Activated T-cell treated with anti-CD3 and anti-CD28 coated beads, Interleukin-2, amount 50 U/mL, for 4 hours (primary cell): ENCODE measurements at regions not wholly inside any gene's neighbourhood (a gene's known extent, or its start where the extent isn't known, plus 50 kb on each side); places are given as distances from the start of the nearest gene placed in this dataset.

Experiments
- ATAC-seq, 2 donors: fragments of 200-7000 bp; cut with Tn5 transposase; one replicate each; pipeline ENCODE4 v1.10.0; 2021
- DNase-seq: peaks from one replicate; pipeline ENCODE4 v3.0.0-alpha.2; 2020
- H3K27me3 Mint-ChIP-seq: one replicate; pipeline ENCODE4 v1.8.0; 2021; ENCODE audit warnings: low read depth, mixed read lengths
- H3K36me3 Mint-ChIP-seq: one replicate; pipeline ENCODE4 v1.8.0; 2022; ENCODE audit warnings: mixed read lengths; ENCODE audit not compliant: insufficient read depth
- H3K4me1 Mint-ChIP-seq: one replicate; pipeline ENCODE4 v1.8.0; 2021; ENCODE audit warnings: low read depth, mixed read lengths
- H3K4me3 Mint-ChIP-seq: one replicate; pipeline ENCODE4 v1.8.0; 2021; ENCODE audit warnings: mild to moderate bottlenecking, moderate library complexity, mixed read lengths
- H3K9me3 Mint-ChIP-seq: one replicate; pipeline ENCODE4 v1.8.0; 2021; ENCODE audit warnings: mixed read lengths

DNA sequence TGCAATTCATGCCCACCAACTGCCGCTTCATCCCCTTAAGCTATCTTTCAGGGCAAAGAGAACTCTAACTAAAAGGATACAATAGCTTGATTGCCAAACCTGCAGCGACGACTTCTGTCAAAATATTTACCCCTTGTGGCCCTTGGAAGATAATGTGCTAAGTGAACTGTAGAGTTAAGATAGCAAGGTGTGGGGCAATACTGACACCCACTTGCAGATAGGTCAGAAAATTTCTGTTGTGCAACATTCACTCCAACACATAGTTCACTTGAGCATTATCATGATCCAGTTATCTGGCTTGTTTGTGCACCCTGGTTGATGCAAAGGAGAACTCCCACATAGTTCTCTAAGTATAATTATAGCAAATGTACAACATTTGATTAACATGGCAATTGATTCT lies 55.6 kb downstream of the RHOXF2B start:
- Mint-ChIP-seq H3K4me3 (no peak overlapping the region), H3K27me3 (peaks cover 11% of the 10 kb centered on the region), H3K4me1 (no peaks in the 10 kb centered on the region), H3K9me3 (no peaks in the 10 kb centered on the region), H3K36me3 (no peaks in the 10 kb centered on the region)
- DNase-seq (no peak), ATAC-seq (no peak)

- Mint-ChIP-seq H3K4me3 (no peak overlapping the region), H3K4me1 (peaks cover 6% of the 10 kb centered on the region), H3K36me3 (no peaks in the 10 kb centered on the region), H3K9me3 (no peaks in the 10 kb centered on the region), H3K27me3 (peaks cover 16% of the 10 kb centered on the region)
- ATAC-seq, result no peak
- no peak for DNase-seq
Observed at GRCh38 chrX:120020305-120020704, 57.2 kb downstream of the RHOXF2B start.

DNA sequence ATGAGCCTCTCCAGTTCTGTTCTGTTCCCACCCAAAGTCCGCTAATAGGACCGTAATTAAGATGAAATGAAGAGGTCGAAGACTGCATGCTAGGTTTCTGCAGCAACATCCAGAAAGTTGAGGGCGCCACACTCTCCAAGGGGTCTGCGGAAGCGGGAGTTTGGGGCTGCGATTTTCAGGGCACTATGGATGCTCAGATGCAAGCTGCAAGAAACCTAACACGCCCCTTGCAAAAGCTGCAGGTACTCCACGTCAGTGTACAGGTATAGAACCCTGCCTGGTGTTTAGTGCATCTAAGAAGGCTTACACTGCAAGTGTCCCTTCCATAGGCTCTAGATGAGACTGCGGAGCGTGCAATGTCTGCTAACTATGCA lies 61.4 kb downstream of the RHOXF2B start:
- Mint-ChIP-seq H3K4me3 (peak overlapping the region; percentile 54), H3K4me1 (peaks cover 11% of the 10 kb centered on the region), H3K27me3 (peaks cover 21% of the 10 kb centered on the region), H3K9me3 (no peaks in the 10 kb centered on the region), H3K36me3 (no peaks in the 10 kb centered on the region)
- DNase-seq (no peak), ATAC-seq (no peak)

DNA sequence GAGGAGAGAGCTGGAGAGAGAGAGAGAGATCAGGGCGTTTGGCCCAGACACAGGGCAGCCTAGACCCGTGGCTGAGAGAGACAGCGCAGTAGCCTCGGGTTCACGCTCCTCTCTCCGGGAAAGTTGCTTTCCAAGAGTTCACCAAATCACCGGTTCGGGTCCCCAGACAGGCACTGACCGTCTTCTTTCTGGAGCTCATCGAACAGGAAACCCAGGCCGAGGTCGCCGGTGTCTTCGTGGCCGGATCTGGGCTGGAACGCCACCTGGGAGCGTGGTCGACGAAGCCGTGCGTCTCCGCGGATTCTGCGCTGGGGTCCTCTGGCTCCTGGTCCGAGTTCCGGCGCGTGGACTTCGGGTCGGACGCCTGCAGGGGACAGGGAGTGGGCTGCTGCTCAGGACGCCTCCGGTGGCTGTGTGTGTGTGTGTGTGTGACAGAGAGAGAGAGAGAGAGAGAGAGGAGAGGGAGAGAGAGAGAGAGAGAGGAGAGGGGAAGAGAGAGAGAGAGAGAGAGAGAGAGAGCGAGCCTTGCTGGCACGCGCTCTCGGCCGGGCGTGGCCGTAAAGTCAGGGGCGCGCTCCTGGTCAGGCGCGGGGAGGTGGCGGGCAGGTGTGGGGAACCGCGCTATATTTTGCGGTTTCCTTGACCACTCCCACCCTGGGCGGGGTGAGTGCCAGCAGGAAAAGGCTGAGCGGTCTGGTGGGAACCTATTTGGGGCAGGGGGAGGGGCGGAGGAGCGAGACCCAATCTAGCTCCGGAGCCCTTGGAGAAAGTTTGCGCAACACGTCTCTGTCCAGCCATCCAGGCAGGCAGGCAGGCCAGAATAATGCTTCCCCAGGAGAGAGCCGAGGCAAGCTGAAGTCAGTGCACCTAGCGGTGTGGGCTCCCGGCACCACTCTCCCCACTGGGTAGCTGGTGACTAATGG lies 62.1 kb downstream of the RHOXF2B start:
- Mint-ChIP-seq H3K4me1 (peaks cover 11% of the 10 kb centered on the region), H3K4me3 (peak overlapping the region; percentile 54), H3K9me3 (no peaks in the 10 kb centered on the region), H3K36me3 (no peaks in the 10 kb centered on the region), H3K27me3 (peaks cover 23% of the 10 kb centered on the region)
- ATAC-seq (peak in 1 of 2 donors; percentile 37), DNase-seq (no peak)

DNA sequence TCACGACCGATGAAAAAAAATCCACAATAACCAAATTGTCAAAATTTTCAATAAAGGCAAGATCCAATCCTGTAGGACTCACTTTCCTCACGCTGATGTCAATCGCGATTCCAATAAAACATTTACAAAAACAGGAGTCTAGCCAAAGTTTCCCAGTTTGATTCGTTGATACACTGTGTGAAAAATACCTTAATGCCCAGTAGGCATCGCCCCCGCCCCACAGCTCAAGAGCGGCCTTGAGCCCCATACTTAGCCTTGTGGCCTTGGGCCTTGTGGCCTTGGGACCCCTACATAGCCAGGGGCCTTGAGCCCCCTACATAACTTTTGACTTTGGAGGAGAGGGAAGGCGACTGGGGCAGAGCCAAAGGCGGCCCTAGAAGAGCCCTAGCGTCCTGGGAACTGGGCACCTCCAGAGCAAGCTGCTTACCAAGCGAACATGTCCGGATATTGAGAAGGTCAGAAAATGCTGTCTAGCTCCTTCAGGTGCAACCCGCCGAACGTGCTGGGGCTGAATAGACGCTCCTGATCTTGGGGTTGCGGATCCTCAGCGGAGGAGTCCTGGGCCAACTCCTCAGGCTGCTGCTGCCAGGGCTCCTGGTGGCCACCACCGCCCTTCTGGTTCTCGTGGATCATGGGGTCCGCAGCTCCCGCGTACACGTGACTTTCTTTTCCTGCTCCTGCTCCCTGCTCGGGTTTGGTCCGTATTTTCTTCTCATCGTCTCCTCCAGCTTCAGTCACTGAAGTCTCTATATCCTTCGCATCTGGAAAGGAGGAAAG lies 62.9 kb downstream of the RHOXF2B start:
- H3K4me3 Mint-ChIP-seq, result peak overlapping the region; percentile 54
- peaks cover 25% of the 10 kb centered on the region for H3K27me3 Mint-ChIP-seq
- ATAC-seq (no peak), DNase-seq (no peak)
- peaks cover 11% of the 10 kb centered on the region for H3K4me1 Mint-ChIP-seq
- H3K36me3 Mint-ChIP-seq, result no peaks in the 10 kb centered on the region
- no peaks in the 10 kb centered on the region for H3K9me3 Mint-ChIP-seq

- H3K4me3 Mint-ChIP-seq, result no peak overlapping the region
- no peak for ATAC-seq
- H3K27me3 Mint-ChIP-seq, result peaks cover 48% of the 10 kb centered on the region
- no peaks in the 10 kb centered on the region for H3K36me3 Mint-ChIP-seq
- no peaks in the 10 kb centered on the region for H3K9me3 Mint-ChIP-seq
- peaks cover 14% of the 10 kb centered on the region for H3K4me1 Mint-ChIP-seq
- DNase-seq, result no peak
Observed at GRCh38 chrX:120001787-120002186, 58.2 kb upstream of the NKAP start.

DNA sequence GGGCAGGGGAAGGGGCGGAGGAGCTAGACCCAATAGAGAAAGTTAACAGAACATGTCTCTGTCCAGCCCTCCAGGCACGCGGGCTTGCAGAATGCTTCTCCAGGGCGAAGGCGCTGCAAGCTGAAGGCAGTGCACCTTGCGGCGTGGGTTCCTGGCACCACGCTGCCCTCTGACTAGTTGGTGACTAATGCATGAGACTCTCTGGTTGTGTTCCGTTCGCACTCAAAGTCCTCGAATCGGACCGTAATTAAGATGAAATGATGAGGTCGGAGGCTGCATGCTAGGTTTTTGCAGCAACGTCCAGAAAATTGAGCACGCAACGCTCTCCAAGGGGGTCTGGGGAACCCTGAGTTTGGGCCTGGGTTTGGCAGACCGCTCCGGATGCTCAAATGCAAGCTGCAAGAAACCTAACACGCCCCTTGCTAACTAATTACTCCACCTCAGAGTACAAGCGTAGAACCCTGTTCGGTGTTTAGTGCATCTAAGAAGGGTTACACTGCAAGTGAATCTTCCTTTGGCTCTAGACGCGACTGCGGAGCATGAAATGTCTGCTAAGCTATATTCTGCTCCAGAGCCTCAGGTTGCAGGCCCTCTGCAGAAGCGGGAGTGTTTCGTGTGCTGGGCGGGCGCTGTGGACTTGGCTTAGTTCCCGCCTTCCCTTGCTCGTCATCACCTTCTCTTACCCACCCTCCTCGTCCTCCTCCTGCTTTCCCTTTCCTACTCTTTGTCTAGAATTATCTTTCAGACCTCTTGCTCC lies 57.1 kb upstream of the NKAP start:
- Mint-ChIP-seq H3K36me3 (no peaks in the 10 kb centered on the region), H3K4me3 (peak overlapping the region; percentile 19), H3K4me1 (peaks cover 14% of the 10 kb centered on the region), H3K27me3 (peaks cover 59% of the 10 kb centered on the region), H3K9me3 (no peaks in the 10 kb centered on the region)
- no peak for DNase-seq
- peak; percentile 77 for ATAC-seq

DNA sequence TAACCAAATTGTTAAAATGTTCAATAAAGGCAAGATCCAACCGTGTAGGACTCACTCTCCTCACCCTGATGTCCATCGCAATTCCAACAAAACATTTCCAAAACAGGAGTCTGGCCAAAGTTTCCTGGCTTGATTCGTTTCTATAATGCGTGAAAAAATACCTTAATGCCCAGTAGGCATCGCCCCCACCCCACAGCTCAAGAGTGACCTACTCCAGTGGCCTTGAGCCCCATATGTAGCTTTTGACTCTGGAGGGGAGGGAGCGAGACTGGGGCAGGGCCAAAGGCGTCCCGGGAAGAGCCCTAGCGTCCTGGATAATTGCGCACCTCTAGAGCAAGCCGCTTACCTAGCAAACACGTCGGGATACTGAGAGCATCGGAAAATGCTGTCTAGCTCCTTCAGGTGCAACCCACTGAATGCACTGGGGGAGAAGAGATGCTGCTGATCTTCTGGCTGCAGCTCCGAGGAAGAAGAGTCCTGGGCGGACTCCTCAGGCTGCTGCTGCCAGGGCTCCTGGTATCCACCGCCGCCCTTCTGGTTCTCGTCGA lies 55.6 kb upstream of the NKAP start:
- DNase-seq (no peak), ATAC-seq (no peak)
- Mint-ChIP-seq H3K9me3 (no peaks in the 10 kb centered on the region), H3K27me3 (peaks cover 66% of the 10 kb centered on the region), H3K36me3 (no peaks in the 10 kb centered on the region), H3K4me1 (peaks cover 14% of the 10 kb centered on the region), H3K4me3 (no peak overlapping the region)

DNA sequence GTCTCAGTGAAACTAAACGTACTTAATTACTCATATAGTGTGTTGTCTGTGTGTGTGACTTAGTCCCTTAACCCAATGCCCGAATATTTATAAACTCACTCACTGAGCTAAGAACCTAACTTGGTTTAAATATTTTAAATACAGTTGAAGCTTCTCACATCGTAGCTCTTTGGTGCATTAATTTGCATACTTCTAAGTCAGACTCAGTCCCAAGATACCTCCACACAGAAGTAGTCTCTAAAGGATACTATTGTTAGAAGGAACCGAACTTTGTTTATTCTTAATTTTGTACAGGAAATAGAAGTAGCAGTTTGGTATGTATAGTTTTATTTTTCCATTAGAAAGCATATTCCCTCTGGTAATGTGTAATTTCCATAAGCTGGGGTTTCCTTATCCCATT lies 54.0 kb upstream of the NKAP start:
- no peak for DNase-seq
- no peak for ATAC-seq
- Mint-ChIP-seq H3K4me1 (peaks cover 14% of the 10 kb centered on the region), H3K4me3 (no peak overlapping the region), H3K27me3 (peaks cover 74% of the 10 kb centered on the region), H3K36me3 (no peaks in the 10 kb centered on the region), H3K9me3 (no peaks in the 10 kb centered on the region)

DNA sequence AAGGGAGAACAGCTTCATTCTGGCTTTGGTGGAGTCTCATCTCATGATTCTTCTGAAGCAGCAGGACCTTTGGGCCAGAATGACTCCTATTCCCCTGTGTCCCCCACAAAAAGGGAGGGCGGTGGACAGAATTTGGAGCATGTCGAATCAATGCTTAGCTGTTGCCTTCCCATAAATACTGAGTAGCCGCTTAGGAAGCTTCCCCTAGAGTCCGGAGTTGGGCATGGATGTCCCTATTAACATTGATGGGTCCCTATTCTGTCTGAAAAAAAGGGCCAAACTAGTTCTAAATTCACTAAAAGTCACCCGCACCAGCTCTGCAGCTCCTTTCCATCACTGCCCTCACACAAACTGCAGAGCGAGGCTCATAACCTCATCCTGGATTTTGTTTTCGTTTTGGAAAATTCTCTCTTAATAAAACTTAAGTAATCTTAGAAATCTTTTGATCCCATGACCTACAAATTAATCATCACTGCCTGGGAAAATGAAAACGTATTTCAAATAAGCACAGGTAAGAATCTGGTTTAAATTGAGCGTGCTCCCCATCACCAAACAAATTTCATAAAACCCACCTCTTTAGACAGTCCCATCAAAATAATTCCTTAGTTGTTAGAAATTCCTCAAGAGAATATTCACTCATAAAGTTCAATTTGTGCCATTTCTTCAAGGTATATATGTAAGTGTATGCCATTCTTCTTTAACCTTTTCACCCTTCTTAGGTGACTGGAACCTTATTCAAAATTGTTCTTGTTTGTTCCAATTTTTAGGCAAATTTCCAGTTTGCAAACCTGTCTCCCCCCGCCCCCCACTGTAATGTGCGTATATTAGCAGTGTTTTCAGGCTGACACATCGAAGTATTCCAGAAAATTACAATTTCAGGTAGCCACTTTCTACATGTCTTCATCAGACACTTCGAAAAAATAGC lies 53.3 kb upstream of the NKAP start:
- ATAC-seq (no peak), DNase-seq (no peak)
- Mint-ChIP-seq H3K36me3 (no peaks in the 10 kb centered on the region), H3K4me1 (peaks cover 15% of the 10 kb centered on the region), H3K4me3 (no peak overlapping the region), H3K9me3 (no peaks in the 10 kb centered on the region), H3K27me3 (peaks cover 72% of the 10 kb centered on the region)

GRCh38 chrX:119996069-119996468 lies 52.5 kb upstream of the NKAP start:
- Mint-ChIP-seq H3K36me3 (no peaks in the 10 kb centered on the region), H3K4me3 (no peak overlapping the region), H3K4me1 (peaks cover 19% of the 10 kb centered on the region), H3K9me3 (no peaks in the 10 kb centered on the region), H3K27me3 (peaks cover 73% of the 10 kb centered on the region)
- no peak for ATAC-seq
- no peak for DNase-seq
